ENCODE measurements at regions not wholly inside any gene's neighbourhood (a gene's known extent, or its start where the extent isn't known, plus 50 kb on each side); places are given as distances from the start of the nearest gene placed in this dataset.
"Not testable (repeated sequence)": the region's sequence is repeated elsewhere in the genome, so short reads cannot be mapped to it uniquely, and the experiment has no call there.

DNA sequence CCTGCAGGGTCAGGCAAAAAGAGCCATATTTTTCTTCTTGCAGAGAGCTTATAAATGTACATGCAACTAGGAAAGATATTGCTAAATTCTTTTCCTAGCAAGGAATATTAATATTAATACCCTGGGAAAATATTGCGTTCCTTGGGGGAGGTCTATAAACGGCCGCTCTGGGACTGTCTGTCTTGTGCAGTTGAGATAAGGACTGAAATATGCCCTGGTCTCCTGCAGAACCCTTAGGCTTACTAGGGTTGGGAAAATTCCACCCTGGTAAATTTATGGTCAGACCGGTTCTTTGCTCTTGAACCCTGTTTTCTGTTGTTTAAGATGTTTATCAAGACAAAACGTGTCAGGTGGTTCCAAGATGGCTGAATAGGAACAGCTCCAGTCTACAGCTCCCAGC lies 121.3 kb upstream of the CARMIL1 start (continued):
- TF ChIP-seq, protein P1, sequence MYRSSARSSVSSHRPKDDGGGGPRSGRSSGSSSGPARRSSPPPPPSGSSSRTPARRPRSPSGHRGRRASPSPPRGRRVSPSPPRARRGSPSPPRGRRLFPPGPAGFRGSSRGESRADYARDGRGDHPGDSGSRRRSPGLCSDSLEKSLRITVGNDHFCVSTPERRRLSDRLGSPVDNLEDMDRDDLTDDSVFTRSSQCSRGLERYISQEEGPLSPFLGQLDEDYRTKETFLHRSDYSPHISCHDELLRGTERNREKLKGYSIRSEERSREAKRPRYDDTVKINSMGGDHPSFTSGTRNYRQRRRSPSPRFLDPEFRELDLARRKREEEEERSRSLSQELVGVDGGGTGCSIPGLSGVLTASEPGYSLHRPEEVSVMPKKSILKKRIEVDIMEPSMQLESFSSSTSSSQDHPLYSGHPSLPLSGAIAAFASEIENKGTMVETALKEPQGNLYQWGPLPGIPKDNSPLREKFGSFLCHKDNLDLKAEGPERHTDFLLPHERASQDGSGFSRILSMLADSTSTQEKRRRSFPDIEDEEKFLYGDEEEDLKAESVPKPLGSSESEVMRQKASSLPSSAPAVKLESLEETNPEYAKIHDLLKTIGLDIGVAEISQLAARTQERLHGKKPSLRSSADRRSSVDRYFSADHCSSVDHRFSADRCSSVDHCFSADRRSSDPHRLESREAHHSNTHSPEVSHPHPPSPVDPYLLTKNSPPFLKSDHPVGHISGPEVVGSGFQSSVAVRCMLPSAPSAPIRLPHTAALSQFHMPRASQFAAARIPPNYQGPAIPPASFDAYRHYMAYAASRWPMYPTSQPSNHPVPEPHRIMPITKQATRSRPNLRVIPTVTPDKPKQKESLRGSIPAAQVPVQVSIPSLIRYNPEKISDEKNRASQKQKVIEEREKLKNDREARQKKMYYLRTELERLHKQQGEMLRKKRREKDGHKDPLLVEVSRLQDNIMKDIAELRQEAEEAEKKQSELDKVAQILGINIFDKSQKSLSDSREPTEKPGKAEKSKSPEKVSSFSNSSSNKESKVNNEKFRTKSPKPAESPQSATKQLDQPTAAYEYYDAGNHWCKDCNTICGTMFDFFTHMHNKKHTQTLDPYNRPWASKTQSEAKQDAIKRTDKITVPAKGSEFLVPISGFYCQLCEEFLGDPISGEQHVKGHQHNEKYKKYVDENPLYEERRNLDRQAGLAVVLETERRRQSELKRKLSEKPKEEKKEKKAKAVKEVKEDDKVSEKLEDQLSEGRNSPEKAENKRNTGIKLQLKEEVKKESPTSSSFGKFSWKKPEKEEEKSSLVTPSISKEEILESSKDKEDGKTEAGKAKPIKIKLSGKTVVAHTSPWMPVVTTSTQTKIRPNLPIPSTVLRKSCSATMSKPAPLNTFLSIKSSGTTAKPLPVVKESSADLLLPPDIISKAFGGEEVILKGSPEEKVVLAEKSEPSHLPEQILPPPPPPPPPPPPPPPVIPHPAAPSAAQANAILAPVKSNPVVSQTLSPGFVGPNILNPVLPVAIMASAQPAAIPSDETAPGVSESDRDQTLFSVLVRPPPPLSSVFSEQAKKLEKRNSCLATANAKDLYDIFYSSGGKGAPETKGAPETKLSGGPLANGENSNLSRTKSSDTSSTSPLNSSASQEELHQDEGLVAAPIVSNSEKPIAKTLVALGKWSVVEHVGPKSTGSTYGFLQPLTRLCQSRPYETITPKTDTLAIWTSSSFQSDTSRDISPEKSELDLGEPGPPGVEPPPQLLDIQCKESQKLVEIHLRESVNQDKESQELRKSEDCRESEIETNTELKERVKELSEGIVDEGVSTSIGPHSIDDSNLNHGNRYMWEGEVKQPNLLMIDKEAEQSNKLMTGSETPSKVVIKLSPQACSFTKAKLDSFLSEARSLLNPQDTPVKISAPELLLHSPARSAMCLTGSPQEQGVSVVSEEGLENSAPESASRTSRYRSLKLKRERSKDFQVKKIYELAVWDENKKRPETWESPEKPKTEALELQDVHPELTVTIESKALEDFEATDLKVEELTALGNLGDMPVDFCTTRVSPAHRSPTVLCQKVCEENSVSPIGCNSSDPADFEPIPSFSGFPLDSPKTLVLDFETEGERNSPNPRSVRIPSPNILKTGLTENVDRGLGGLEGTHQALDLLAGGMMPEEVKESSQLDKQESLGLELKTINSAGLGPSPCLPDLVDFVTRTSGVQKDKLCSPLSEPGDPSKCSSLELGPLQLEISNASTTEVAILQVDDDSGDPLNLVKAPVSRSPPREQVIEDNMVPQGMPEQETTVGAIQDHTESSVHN (CRISPR knock-in tag; IDR thresholded peaks at IDR 0.05): no peak
- TF ChIP-seq CREB1 (IDR thresholded peaks at IDR 0.05): no peak
- no peak for TF ChIP-seq CREB1 (CRISPR knock-in tag; IDR thresholded peaks at IDR 0.05)
- no peak for TF ChIP-seq MEIS1 (CRISPR knock-in tag; IDR thresholded peaks at IDR 0.05; ENCODE audit: borderline replicate concordance)
- no peak for TF ChIP-seq RXRB (CRISPR knock-in tag; IDR thresholded peaks at IDR 0.05; ENCODE audit: borderline replicate concordance)
- no peak for TF ChIP-seq TGIF2 (CRISPR knock-in tag; IDR thresholded peaks at IDR 0.05)
- TF ChIP-seq SMAD1 (CRISPR knock-in tag; IDR thresholded peaks at IDR 0.05; ENCODE audit: borderline replicate concordance, low read depth): no peak
- TF ChIP-seq YEATS4 (CRISPR knock-in tag; IDR thresholded peaks at IDR 0.05; ENCODE audit: borderline replicate concordance): no peak
- TF ChIP-seq, protein P2, sequence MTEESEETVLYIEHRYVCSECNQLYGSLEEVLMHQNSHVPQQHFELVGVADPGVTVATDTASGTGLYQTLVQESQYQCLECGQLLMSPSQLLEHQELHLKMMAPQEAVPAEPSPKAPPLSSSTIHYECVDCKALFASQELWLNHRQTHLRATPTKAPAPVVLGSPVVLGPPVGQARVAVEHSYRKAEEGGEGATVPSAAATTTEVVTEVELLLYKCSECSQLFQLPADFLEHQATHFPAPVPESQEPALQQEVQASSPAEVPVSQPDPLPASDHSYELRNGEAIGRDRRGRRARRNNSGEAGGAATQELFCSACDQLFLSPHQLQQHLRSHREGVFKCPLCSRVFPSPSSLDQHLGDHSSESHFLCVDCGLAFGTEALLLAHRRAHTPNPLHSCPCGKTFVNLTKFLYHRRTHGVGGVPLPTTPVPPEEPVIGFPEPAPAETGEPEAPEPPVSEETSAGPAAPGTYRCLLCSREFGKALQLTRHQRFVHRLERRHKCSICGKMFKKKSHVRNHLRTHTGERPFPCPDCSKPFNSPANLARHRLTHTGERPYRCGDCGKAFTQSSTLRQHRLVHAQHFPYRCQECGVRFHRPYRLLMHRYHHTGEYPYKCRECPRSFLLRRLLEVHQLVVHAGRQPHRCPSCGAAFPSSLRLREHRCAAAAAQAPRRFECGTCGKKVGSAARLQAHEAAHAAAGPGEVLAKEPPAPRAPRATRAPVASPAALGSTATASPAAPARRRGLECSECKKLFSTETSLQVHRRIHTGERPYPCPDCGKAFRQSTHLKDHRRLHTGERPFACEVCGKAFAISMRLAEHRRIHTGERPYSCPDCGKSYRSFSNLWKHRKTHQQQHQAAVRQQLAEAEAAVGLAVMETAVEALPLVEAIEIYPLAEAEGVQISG (CRISPR knock-in tag; IDR thresholded peaks at IDR 0.05): no peak

DNA sequence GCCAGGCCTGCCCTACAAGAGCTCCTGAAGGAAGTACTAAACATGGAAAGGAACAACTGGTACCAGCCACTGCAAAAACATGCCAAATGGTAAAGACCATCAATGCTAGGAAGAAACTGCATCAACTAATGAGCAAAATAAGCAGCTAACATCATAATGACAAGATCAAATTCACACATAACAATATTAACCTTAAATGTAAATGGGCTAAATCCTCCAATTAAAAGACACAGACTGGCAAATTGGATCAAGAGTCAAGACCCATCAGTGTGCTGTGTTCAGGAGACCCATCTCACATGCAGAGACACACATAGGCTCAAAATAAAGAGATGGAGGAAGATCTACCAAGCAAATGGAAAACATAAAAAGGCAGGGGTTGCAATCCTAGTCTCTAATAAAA lies 119.0 kb upstream of the CARMIL1 start:
- H3K79me2 ChIP-seq (ENCODE audit: insufficient read depth, low read length); in situ Hi-C loops (cut with HindIII; ENCODE audit: extremely low pct_ligation_motif_present, low pct_unique_long_range_greater_than_20kb); BruUV-seq (replicated peaks): not testable (repeated sequence)

More for the DNA sequence above, 119.0 kb upstream of the CARMIL1 start:
- FAIRE-seq; H3K27ac ChIP-seq (ENCODE audit: extremely low read length, insufficient read depth, low read length); DNase-seq (ENCODE audit: low spot score); H4K20me1 ChIP-seq (ENCODE audit: insufficient read depth, low read length); H3K4me2 ChIP-seq (ENCODE audit: low read depth, low read length); H3K4me1 ChIP-seq (ENCODE audit: insufficient read depth, low read length); ATAC-seq; H3K4me3 ChIP-seq (replicated peaks in 1 of 3; ENCODE audit: insufficient read depth in 1 of 3, low read depth in 2 of 3, low read length in 3 of 3); POLR2A ChIA-PET; H3K36me3 ChIP-seq (replicated peaks in 1 of 2; ENCODE audit: control insufficient read depth in 1 of 2, insufficient read depth in 2 of 2, low read length in 2 of 2); H3K9ac ChIP-seq (ENCODE audit: insufficient read depth, low read depth, low read length); H2AFZ ChIP-seq (ENCODE audit: low read length); intact Hi-C loops (cut with micrococcal nuclease; ENCODE audit: unreplicated experiment); CTCF ChIA-PET (ENCODE audit: low intra/inter-chr PET ratio, low total read pairs); H3K27me3 ChIP-seq (ENCODE audit: control insufficient read depth in 1 of 2, insufficient read depth in 2 of 2, low read length in 2 of 2): not testable (repeated sequence)
- peaks cover 25% of the 10 kb centered on the region for H3K9me3 ChIP-seq (ENCODE audit: low read length)
